Pancreas (tissue), 10 donors: ENCODE measurements at regions not wholly inside any gene's neighbourhood (a gene's known extent, or its start where the extent isn't known, plus 50 kb on each side); places are given as distances from the start of the nearest gene placed in this dataset.
A peak's percentile ranks its signal among the peaks of the same experiment; 100 is the strongest.

Experiments
- ATAC-seq, 4 donors: fragments of 200-7000 bp; cut with Tn5 transposase; one replicate each; pipeline versions ENCODE4 v1.8.0 to v1.9.1; 2020; ENCODE audit warnings: mild to moderate bottlenecking in 4 of 4, moderate library complexity in 4 of 4
- DNase-seq, 6 donors: peaks; one replicate each; pipeline ENCODE4 v3.0.0-alpha.2; 2020
- FAIRE-seq: peaks from 2 replicates; lab custom pipeline; 2012; peaks lifted over from hg19 to GRCh38; lab: Jason Lieb, UNC
- H3K27ac ChIP-seq, 4 donors: fragments of 200-600 bp; sonication (generic); 1 replicate in 3 of 4; 2 replicates in 1 of 4; pipeline versions ENCODE4 v1.5.0 to v1.8.0; 2020
- H3K27me3 ChIP-seq, 4 donors: fragments of 200-600 bp; one replicate each; pipeline ENCODE4 v1.8.0; 2021
- H3K36me3 ChIP-seq, 3 donors: fragments of 200-600 bp; sonication (generic) in 1 of 3; one replicate each; pipeline versions ENCODE4 v1.5.0 to v1.8.0; 2020 to 2021
- H3K4me1 ChIP-seq, 3 donors: fragments of 200-600 bp; one replicate each; pipeline ENCODE4 v1.8.0; 2021
- H3K4me3 ChIP-seq, 4 donors: fragments of 200-600 bp; sonication (generic) in 2 of 4; one replicate each; pipeline versions ENCODE4 v1.5.0 to v1.8.0; 2020 to 2021
- H3K9me3 ChIP-seq, 4 donors: fragments of 200-600 bp; one replicate each; pipeline ENCODE4 v1.8.0; 2021
- WGBS, 2 donors: extraction: QIAGEN DNeasy Blood & Tissue Kit; methylation state at CpG; one replicate each; pipeline ENCODE4 v1.1.7; 2013; 5-methylcytosine and 5-hydroxymethylcytosine counted together
- intact Hi-C, 3 donors: fragments of 100-400 bp; cut with DNase I; formaldehyde crosslinking; loops; one replicate each; pipeline versions ENCODE4 v1.11.1 to v1.14.2; 2022
- TF ChIP-seq, protein P1 (sequence below), 4 donors: fragments of 200-600 bp; sonication (generic) in 3 of 4; IDR thresholded peaks; one replicate each; pipeline versions ENCODE4 v1.5.0 to v1.8.0; 2021; ENCODE audit warnings: antibody characterized with exemption in 4 of 4
- donor health status: healthy with polysubstance abuse.
- donor health status: DM: no; HTN: no; CAD: no; lungs with moderate emphysema.
- donor health status: DM: no; HTN: no; CAD: no.
- donor health status: control.
- donor health status: control.
- donor health status: Bipolar disorder and iron deficiency.
- donor health status: DM: yes; HTN: yes; CAD: no.
- donor health status: DM: no; HTN: no; CAD: no.
- donor health status: DM: no; HTN: no; CAD: no.
- donor health status: DM: yes; HTN: yes; CAD: no.

DNA sequence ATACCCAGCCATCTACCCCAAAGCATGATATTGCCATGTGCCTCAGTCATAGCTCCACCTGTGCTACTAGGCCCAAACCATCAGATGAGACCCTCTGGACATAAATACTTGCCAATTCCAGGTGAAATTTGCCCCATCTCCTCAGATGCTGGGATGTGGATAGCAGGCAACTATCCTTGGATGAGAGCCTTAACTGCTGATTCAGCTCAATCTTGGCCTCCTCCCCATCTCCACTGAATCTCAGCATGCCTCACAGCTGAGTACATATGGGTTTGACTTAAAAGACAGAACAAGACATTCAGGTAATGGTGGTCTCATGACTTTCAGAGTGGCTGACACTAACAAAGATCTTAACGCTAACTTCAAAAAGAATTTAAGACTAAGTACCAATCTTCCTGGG is 50.8 kb upstream of the KLHL13 start:
- Histone ChIP-seq H3K4me1 (peaks cover 0 to 2% (median 0%) of the 10 kb centered on the region in 3 donors), H3K27me3 (no peaks in the 10 kb centered on the region), H3K4me3 (no peak overlapping the region), H3K9me3 (no peaks in the 10 kb centered on the region), H3K36me3 (no peaks in the 10 kb centered on the region), H3K27ac (no peak overlapping the region)
- FAIRE-seq (no peak), DNase-seq (no peak), ATAC-seq (no peak)
- 100% methylated on average over 1 of the region's 1 CpG for WGBS, 2 donors
- intact Hi-C loops = no loop called here
- TF ChIP-seq, protein P1, sequence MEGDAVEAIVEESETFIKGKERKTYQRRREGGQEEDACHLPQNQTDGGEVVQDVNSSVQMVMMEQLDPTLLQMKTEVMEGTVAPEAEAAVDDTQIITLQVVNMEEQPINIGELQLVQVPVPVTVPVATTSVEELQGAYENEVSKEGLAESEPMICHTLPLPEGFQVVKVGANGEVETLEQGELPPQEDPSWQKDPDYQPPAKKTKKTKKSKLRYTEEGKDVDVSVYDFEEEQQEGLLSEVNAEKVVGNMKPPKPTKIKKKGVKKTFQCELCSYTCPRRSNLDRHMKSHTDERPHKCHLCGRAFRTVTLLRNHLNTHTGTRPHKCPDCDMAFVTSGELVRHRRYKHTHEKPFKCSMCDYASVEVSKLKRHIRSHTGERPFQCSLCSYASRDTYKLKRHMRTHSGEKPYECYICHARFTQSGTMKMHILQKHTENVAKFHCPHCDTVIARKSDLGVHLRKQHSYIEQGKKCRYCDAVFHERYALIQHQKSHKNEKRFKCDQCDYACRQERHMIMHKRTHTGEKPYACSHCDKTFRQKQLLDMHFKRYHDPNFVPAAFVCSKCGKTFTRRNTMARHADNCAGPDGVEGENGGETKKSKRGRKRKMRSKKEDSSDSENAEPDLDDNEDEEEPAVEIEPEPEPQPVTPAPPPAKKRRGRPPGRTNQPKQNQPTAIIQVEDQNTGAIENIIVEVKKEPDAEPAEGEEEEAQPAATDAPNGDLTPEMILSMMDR (IDR thresholded peaks at IDR 0.05) = no peak

DNA sequence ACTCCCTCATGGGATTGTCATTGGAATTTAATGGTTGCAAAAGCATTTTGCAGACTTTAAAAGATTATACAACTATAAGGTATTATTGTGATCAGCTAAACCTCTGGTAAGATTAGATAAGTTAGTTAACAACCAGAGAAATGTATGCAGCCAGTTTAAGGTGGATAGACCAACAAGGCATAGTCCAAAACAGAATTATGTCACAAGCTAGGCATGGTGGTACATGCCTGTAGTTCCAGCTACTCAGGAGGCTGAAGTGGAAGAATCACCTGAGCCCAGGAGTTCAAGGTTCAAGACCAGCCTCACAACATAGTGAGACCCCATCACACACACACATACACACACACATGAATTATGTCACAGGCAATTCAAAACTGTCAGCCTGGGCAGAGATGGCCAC is 54.7 kb upstream of the KLHL13 start:
- Histone ChIP-seq H3K4me1 (peaks cover 0 to 2% (median 0%) of the 10 kb centered on the region in 3 donors), H3K4me3 (no peak overlapping the region), H3K9me3 (no peaks in the 10 kb centered on the region), H3K27me3 (no peaks in the 10 kb centered on the region), H3K27ac (no peak overlapping the region), H3K36me3 (no peaks in the 10 kb centered on the region)
- TF ChIP-seq, protein P1 (IDR thresholded peaks at IDR 0.05) = no peak
- FAIRE-seq = no peak
- peak in 1 of 4 donors; percentile 38 for ATAC-seq
- intact Hi-C loops = no loop called here
- DNase-seq = no peak

DNA sequence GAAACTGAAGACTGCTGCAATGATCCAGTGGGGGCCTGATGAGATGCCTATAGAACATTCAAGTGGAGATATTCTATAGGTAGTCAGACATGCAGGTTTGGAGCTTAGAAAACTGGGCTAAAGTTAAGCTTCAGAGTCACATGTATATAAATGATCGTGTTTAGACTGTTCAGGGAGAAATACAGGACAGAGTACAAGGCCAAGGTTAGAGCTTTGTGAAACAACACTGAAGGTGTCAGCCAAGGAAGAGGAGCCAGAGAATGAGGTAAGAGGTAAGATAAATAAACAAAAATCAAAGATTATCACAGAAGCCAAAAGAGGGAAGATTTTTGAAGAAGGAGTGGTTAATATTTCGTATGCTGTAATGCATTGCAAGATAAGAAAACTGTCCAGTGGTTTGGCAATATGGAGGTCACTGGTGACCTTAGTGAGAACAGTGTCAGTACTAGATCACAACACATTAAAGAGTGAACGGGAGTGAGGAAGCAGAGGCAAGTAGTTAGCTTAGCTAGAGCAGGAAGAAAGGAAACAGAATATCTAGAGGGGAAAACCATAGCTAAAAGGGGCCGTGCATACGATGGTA is 58.0 kb upstream of the KLHL13 start:
- WGBS, 2 donors = 48 to 52% methylated on average over 5 of the region's 5 CpGs

DNA sequence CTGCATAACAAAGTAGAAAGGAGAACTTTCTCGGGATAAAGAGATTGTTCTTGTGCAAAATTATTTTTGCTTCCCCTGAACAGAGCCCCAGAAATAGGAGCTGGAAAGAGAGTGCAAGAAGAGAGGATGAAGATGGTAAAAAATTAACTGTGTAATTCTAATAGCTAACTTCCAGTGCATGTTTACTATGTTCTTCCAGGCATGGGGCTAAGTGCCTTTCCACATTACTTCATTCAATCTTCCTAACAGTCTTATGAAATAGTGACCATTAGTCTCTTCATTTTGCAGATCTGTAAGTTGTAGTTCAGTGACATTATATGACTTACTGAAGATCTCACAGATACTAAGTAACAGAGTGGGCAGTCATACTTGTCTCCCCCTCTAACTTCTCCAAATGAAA is 61.1 kb upstream of the KLHL13 start:
- Histone ChIP-seq H3K27me3 (peaks cover 0 to 3% (median 0%) of the 10 kb centered on the region in 4 donors), H3K4me1 (no peaks in the 10 kb centered on the region), H3K36me3 (no peaks in the 10 kb centered on the region), H3K27ac (no peak overlapping the region), H3K4me3 (no peak overlapping the region), H3K9me3 (no peaks in the 10 kb centered on the region)
- DNase-seq (no peak), ATAC-seq (no peak), FAIRE-seq (no peak)
- TF ChIP-seq, protein P1 (IDR thresholded peaks at IDR 0.05) = no peak
- intact Hi-C loops = no loop called here
- 55 to 77% methylated on average over 1 of the region's 1 CpG for WGBS, 2 donors

More for the DNA sequence above, 58.0 kb upstream of the KLHL13 start:
- Histone ChIP-seq H3K4me3 (no peak overlapping the region), H3K4me1 (peaks cover 0 to 2% (median 0%) of the 10 kb centered on the region in 3 donors), H3K27me3 (no peaks in the 10 kb centered on the region), H3K9me3 (no peaks in the 10 kb centered on the region), H3K27ac (no peak overlapping the region), H3K36me3 (no peaks in the 10 kb centered on the region)
- ATAC-seq (peak; percentile 58 to 83 (median 73)), FAIRE-seq (no peak), DNase-seq (no peak)
- intact Hi-C loops = no loop called here
- TF ChIP-seq, protein P1 (IDR thresholded peaks at IDR 0.05) = no peak

DNA sequence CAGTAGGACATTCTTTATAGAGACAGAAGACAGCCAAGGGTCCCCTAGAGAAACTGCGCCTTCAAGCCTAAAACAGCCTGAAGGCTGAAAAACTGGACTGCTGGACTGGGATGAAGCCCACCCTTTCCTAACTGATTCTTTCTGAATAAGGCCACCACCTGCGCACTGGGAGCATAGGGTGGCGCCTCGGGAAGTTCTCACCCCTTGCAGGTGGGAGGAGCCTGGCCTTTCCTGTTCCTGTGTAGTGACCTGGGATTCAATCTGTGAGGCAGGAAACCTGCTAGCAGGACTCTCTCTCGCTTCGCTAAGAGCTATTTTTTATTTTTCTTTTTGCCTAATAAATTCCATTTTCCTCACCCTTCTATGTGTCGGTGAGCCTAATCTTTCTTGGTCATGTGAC is 61.8 kb upstream of the KLHL13 start:
- 82 to 96% methylated on average over 7 of the region's 7 CpGs for WGBS, 2 donors

More for the DNA sequence above, 61.8 kb upstream of the KLHL13 start:
- H3K36me3 ChIP-seq = no peaks in the 10 kb centered on the region
- FAIRE-seq (no peak), DNase-seq (no peak), ATAC-seq (no peak)
- H3K27ac ChIP-seq = no peak overlapping the region
- no peaks in the 10 kb centered on the region for H3K9me3 ChIP-seq
- H3K27me3 ChIP-seq = peaks cover 0 to 3% (median 0%) of the 10 kb centered on the region in 4 donors
- TF ChIP-seq, protein P1 (IDR thresholded peaks at IDR 0.05) = no peak
- H3K4me3 ChIP-seq = no peak overlapping the region
- no peaks in the 10 kb centered on the region for H3K4me1 ChIP-seq
- intact Hi-C loops = no loop called here
